Karpas-422 (cell line): ENCODE measurements at regions not wholly inside any gene's neighbourhood (a gene's known extent, or its start where the extent isn't known, plus 50 kb on each side); places are given as distances from the start of the nearest gene placed in this dataset.

Experiments used
- DNase-seq: peaks from one replicate; pipeline ENCODE4 v3.0.0-alpha.2; 2015
- H2AFZ ChIP-seq: fragments of 200-600 bp; sonication (generic); 2 replicates; pipeline ENCODE4 v1.6.1; 2014; ENCODE audit warnings: antibody characterized with exemption, low read length, mixed read lengths
- H3K27ac ChIP-seq: fragments of 200-600 bp; sonication (generic); 2 replicates; pipeline ENCODE4 v1.5.1; 2014; ENCODE audit warnings: mild to moderate bottlenecking, low read length, moderate library complexity
- H3K27me3 ChIP-seq: fragments of 200-600 bp; sonication (generic); 2 replicates; pipeline ENCODE4 v1.6.1; 2014; ENCODE audit warnings: low read length, mixed read lengths
- H3K36me3 ChIP-seq: fragments of 200-600 bp; sonication (generic); 2 replicates; pipeline ENCODE4 v1.6.1; 2014; ENCODE audit warnings: low read length, mixed read lengths; ENCODE audit not compliant: insufficient read depth
- H3K4me1 ChIP-seq: fragments of 200-600 bp; sonication (generic); 2 replicates; pipeline ENCODE4 v1.6.1; 2014; ENCODE audit warnings: mild to moderate bottlenecking, low read length, mixed read lengths
- H3K4me2 ChIP-seq: fragments of 200-600 bp; sonication (generic); 2 replicates; pipeline ENCODE4 v1.6.1; 2014; ENCODE audit warnings: low read length, low read depth, mild to moderate bottlenecking; ENCODE audit not compliant: poor library complexity, severe bottlenecking
- H3K4me3 ChIP-seq: fragments of 200-600 bp; sonication (generic); 2 replicates; pipeline ENCODE4 v1.5.1; 2014; ENCODE audit warnings: mild to moderate bottlenecking, antibody characterized with exemption, low read length, mixed read lengths
- H3K79me2 ChIP-seq: fragments of 200-600 bp; sonication (generic); 2 replicates; pipeline ENCODE4 v1.6.1; 2014; ENCODE audit warnings: mild to moderate bottlenecking, low read length, mixed read lengths
- H3K9ac ChIP-seq: fragments of 200-600 bp; sonication (generic); 2 replicates; pipeline ENCODE4 v1.6.0; 2014; ENCODE audit warnings: low read length
- H3K9me2 ChIP-seq: fragments of 200-600 bp; sonication (generic), shearing (Covaris generic); replicated peaks from 2 replicates; pipeline ENCODE4 v1.6.0; 2014; ENCODE audit warnings: mild to moderate bottlenecking, low read length, moderate library complexity; ENCODE audit not compliant: insufficient read depth
- H3K9me3 ChIP-seq: fragments of 300-700, 200-600 bp; sonication (generic); 2 replicates; pipeline ENCODE4 v1.6.1; 2014; ENCODE audit warnings: low read length, mixed read lengths
- H4K20me1 ChIP-seq: fragments of 200-600 bp; sonication (generic); 2 replicates; pipeline ENCODE4 v1.6.1; 2014; ENCODE audit warnings: mild to moderate bottlenecking, antibody characterized with exemption, low read length, low read depth; ENCODE audit not compliant: insufficient read depth

- Histone ChIP-seq H3K9me2 (no peaks in the 10 kb centered on the region), H3K27ac (no peak overlapping the region), H2AFZ (no peak overlapping the region), H3K4me2 (no peak overlapping the region), H3K4me3 (no peak overlapping the region), H3K36me3 (no peaks in the 10 kb centered on the region), H3K9me3 (peaks cover 18% of the 10 kb centered on the region; the same call in 1 of the 2 replicates), H3K79me2 (no peaks in the 10 kb centered on the region), H4K20me1 (no peaks in the 10 kb centered on the region), H3K27me3 (no peaks in the 10 kb centered on the region), H3K9ac (no peak overlapping the region), H3K4me1 (no peaks in the 10 kb centered on the region)
- DNase-seq, result no peak
Observed at GRCh38 chr4:66328803-66329574, 658.7 kb upstream of the EPHA5 start.

- DNase-seq, result no peak
- H4K20me1 ChIP-seq, result no peaks in the 10 kb centered on the region
Observed at GRCh38 chr4:66307641-66308438, 637.6 kb upstream of the EPHA5 start.

DNA sequence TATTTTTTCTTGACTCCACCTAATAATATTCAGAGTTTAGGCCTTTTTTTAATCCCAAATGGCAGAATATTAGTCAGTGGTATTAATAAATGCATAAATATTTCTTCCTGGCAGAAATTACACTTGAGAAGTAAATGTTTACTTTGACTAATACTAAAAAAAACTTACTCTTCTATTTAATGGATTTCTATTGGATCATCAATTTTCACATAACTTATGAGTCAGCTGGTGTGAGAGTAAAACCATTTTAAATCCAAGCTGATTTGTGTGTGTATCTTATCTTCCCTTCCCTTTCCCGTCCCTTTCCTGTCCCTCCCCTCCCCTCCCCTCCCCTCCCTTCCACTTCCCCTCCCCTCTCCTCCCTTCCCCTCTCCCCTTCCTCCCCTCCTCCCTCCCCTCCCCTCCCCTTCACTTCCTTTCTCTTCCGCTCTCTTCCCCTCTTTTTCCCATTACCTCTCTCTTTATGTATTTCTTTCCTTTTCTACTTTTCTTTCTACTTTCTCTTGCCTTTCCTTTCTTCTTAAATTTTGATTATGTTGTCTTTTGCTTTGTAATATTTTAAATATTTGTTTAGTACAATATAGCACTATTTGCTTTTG lies 630.1 kb upstream of the EPHA5 start:
- H4K20me1 ChIP-seq, result no peaks in the 10 kb centered on the region

More at GRCh38 chr4:66307641-66308438, 637.6 kb upstream of the EPHA5 start:
- H3K4me1 ChIP-seq, result no peaks in the 10 kb centered on the region
- H3K9me2 ChIP-seq, result no peaks in the 10 kb centered on the region
- no peak overlapping the region for H3K9ac ChIP-seq
- no peak overlapping the region for H3K4me3 ChIP-seq
- H3K4me2 ChIP-seq, result no peak overlapping the region
- peaks cover 31% of the 10 kb centered on the region for H3K9me3 ChIP-seq
- no peak overlapping the region for H3K27ac ChIP-seq
- no peaks in the 10 kb centered on the region for H3K79me2 ChIP-seq
- H3K27me3 ChIP-seq, result no peaks in the 10 kb centered on the region
- no peak overlapping the region for H2AFZ ChIP-seq
- H3K36me3 ChIP-seq, result no peaks in the 10 kb centered on the region

DNA sequence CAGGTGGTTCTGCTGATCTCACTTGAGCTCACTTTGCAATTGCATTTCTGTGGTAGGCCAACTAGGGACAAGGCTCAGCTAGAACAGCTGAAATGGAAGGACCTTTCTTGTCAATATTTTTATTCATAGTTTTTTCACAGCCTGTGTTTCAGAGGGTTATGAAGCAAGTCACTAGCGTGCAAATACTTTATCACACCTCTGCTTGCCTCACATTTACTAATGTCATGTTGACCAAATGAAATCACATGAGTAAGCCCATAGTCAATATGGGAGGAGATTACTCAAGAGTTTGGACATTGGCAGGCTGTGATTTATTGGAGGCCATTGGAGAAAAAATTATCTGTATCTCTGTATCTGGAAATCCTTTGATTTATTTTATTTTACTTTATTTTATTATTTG lies 628.3 kb upstream of the EPHA5 start:
- no peak overlapping the region for H3K9ac ChIP-seq
- no peak overlapping the region for H3K4me2 ChIP-seq
- H4K20me1 ChIP-seq, result no peaks in the 10 kb centered on the region
- no peak for DNase-seq
- H3K9me3 ChIP-seq, result peaks cover 12% of the 10 kb centered on the region
- H3K27me3 ChIP-seq, result no peaks in the 10 kb centered on the region
- H3K36me3 ChIP-seq, result no peaks in the 10 kb centered on the region
- no peaks in the 10 kb centered on the region for H3K4me1 ChIP-seq
- H3K4me3 ChIP-seq, result no peak overlapping the region
- H3K27ac ChIP-seq, result no peak overlapping the region
- H3K9me2 ChIP-seq, result no peaks in the 10 kb centered on the region
- no peaks in the 10 kb centered on the region for H3K79me2 ChIP-seq
- H2AFZ ChIP-seq, result no peak overlapping the region

More for the DNA sequence above, 630.1 kb upstream of the EPHA5 start:
- no peak for DNase-seq
- Histone ChIP-seq H2AFZ (no peak overlapping the region), H3K9ac (no peak overlapping the region), H3K9me2 (no peaks in the 10 kb centered on the region), H3K27me3 (no peaks in the 10 kb centered on the region), H3K27ac (no peak overlapping the region), H3K4me2 (no peak overlapping the region), H3K36me3 (no peaks in the 10 kb centered on the region), H3K4me3 (no peak overlapping the region), H3K9me3 (peaks cover 16% of the 10 kb centered on the region), H3K79me2 (no peaks in the 10 kb centered on the region), H3K4me1 (no peaks in the 10 kb centered on the region)

DNA sequence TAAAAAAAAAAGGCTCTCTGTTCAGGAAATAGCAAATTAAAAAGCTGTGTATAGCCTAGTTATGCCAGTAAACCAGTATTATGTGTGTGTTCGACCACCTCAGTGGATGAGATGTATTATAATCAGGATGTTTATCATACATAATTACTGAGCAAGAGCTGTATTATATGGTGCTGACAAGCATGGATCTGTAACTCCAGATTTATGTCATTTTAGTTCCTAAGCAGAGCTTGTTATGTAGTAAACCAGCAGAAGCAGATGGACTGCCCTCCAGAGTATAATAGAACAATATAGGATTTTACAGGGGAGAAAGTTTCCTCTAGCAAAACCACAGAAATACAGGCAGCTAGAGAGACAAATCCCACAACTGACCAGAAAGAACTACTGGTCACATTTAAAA lies 627.4 kb upstream of the EPHA5 start:
- no peak for DNase-seq
- H3K9me2 ChIP-seq, result no peaks in the 10 kb centered on the region
- no peak overlapping the region for H3K4me2 ChIP-seq
- no peaks in the 10 kb centered on the region for H4K20me1 ChIP-seq
- H3K4me1 ChIP-seq, result no peaks in the 10 kb centered on the region
- H3K79me2 ChIP-seq, result no peaks in the 10 kb centered on the region
- no peak overlapping the region for H3K9ac ChIP-seq
- no peak overlapping the region for H2AFZ ChIP-seq
- peaks cover 7% of the 10 kb centered on the region for H3K9me3 ChIP-seq
- no peak overlapping the region for H3K4me3 ChIP-seq
- no peak overlapping the region for H3K27ac ChIP-seq
- H3K27me3 ChIP-seq, result no peaks in the 10 kb centered on the region
- no peaks in the 10 kb centered on the region for H3K36me3 ChIP-seq

- Histone ChIP-seq H3K27me3 (no peaks in the 10 kb centered on the region), H3K9me3 (peaks cover 24% of the 10 kb centered on the region), H3K79me2 (no peaks in the 10 kb centered on the region), H3K4me3 (no peak overlapping the region), H3K9ac (no peak overlapping the region), H4K20me1 (no peaks in the 10 kb centered on the region), H2AFZ (no peak overlapping the region), H3K4me2 (no peak overlapping the region), H3K4me1 (no peaks in the 10 kb centered on the region), H3K36me3 (no peaks in the 10 kb centered on the region), H3K9me2 (no peaks in the 10 kb centered on the region), H3K27ac (no peak overlapping the region)
- DNase-seq, result no peak
Observed at GRCh38 chr4:66294638-66295037, 624.3 kb upstream of the EPHA5 start.

DNA sequence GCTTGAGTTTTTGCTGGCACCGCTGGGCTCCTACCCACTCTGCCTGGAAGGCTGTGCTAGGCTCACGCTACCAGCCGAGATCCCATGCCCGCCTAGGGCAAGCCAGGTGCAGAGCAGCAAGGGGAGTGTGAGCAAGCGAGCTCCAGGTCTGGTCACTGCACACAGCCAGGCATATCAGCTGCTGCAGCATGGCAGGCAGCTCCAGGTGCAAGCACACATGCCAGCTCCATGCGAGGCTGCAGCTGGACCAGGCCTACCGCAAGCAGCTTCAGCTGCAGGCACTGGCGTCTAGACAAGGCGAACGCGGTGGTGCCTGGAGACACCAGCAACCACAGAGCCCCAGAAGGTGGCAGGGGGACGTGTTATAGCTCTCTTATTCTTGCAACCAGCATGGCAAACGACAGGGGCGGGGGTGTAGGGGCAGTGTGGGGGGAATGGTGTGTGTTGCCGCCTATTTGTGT lies 614.7 kb upstream of the EPHA5 start:
- no peak for DNase-seq
- Histone ChIP-seq H3K27ac (no peak overlapping the region), H3K27me3 (no peaks in the 10 kb centered on the region), H3K36me3 (no peaks in the 10 kb centered on the region), H3K79me2 (no peaks in the 10 kb centered on the region), H3K9ac (no peak overlapping the region), H3K4me1 (no peaks in the 10 kb centered on the region), H4K20me1 (no peaks in the 10 kb centered on the region), H3K9me2 (no peaks in the 10 kb centered on the region), H3K4me3 (no peak overlapping the region), H3K4me2 (no peak overlapping the region), H2AFZ (no peak overlapping the region), H3K9me3 (peaks cover 20% of the 10 kb centered on the region)

DNA sequence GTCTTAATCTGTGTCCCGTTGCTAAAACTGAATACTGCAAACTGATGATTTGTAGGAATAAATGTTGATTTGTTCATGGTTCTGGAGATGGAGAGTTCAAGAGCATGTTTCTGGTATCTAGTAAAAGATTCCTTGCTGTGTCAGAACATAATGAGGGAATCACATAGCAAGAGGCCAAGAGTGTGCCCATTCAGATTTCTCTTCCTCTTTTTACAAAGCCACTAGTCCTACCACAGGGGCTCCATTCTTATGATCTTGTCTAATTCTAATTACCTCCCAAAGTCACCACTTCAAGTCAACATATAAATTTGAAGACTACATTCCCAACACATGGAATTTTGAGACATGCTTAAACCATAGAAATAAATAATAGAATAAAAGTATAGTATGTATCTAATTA lies 608.8 kb upstream of the EPHA5 start:
- Histone ChIP-seq H2AFZ (no peak overlapping the region), H3K4me2 (no peak overlapping the region), H3K4me3 (no peak overlapping the region), H3K9me2 (no peaks in the 10 kb centered on the region), H3K9me3 (peaks cover 6% of the 10 kb centered on the region; the same call in 1 of the 2 replicates), H4K20me1 (no peaks in the 10 kb centered on the region), H3K79me2 (no peaks in the 10 kb centered on the region), H3K9ac (no peak overlapping the region), H3K4me1 (no peaks in the 10 kb centered on the region), H3K27ac (no peak overlapping the region), H3K36me3 (no peaks in the 10 kb centered on the region), H3K27me3 (no peaks in the 10 kb centered on the region)
- DNase-seq, result no peak
